Stimulated activated CD8-positive, alpha-beta memory T cell treated with anti-CD3 and anti-CD28 coated beads, Interleukin-15, amount 100 ng/mL, for 48 hours (primary cell): ENCODE measurements at regions not wholly inside any gene's neighbourhood (a gene's known extent, or its start where the extent isn't known, plus 50 kb on each side); places are given as distances from the start of the nearest gene placed in this dataset.
"Not testable (repeated sequence)": the region's sequence is repeated elsewhere in the genome, so short reads cannot be mapped to it uniquely, and the experiment has no call there.

Experiments
- DNase-seq, 2 donors: peaks; one replicate each; pipeline ENCODE4 v3.0.0-alpha.2; 2020; ENCODE audit warnings: low read depth in 2 of 2

- DNase-seq, result no peak
Observed at GRCh38 chr4:189822326-189822725, 118.3 kb upstream of the FRG1 start.

DNA sequence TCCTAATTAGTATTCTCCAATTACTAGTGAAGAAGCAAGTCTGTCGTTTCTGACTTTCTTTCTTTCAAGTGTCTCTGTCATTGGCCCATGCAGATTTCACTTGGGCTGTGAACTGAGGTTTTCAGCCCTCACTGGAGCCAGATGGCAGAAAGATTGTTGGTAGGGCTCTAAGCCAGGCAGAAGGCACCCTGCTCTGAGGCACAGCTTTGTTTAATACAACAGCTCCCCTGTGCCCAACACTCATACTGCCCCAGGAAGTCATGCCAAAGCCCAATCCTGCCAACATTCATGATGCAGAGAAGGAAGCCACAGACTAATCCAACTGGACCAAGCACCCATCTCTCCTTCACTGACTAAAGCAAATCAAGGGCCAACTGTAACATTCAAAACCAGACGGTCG is 117.1 kb upstream of the FRG1 start:
- no peak for DNase-seq

- no peak for DNase-seq
Observed at GRCh38 chr4:189825466-189825865, 115.2 kb upstream of the FRG1 start.

DNA sequence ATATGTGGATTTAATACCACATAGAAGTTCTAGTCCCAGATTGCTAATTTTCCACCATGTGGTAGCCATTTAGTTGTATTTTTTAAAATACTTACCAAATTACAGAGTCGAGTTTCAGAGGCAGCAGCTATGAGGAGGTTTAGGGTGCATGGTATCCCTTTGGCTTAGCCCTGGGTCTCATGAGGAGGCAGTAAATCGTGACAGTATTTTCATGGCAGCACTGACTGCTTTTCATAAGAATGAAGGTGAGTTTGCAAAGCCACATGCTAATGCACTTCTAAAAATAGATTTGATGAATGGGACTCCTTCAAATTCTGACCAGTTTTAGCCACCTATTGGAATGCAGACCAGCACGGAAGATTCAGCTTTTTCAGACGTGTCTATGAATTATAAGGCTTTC is 114.0 kb upstream of the FRG1 start:
- no peak for DNase-seq

DNA sequence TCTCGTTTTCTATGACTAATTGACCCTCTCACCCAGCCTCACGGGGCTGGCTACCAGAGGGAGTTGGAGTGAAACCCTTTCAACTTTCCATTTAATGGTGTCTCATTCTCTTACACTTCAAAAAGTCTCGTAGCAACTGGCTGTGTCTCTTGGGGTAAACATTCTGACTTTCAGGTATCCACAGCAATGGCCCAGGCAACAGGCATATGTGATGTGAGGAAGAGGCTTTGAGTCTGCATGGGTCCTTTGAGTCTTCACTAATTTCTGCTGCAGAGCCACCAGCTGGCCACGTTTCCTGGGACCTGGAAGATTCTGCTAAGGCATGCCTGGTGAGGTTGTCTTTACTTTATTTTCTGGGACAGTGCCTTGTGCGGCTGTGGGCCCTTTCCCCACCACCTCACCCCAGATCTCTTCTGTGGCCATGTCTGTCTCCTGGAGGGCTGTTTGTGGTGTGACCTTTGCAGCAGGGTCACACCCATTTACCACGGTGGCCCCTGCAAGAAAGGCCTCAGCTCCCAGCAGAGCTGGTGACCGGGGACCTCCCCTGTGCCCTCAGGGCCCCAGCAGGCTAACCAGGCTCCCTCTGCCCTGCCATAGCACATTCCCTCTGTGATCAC is 112.5 kb upstream of the FRG1 start:
- no peak for DNase-seq

DNA sequence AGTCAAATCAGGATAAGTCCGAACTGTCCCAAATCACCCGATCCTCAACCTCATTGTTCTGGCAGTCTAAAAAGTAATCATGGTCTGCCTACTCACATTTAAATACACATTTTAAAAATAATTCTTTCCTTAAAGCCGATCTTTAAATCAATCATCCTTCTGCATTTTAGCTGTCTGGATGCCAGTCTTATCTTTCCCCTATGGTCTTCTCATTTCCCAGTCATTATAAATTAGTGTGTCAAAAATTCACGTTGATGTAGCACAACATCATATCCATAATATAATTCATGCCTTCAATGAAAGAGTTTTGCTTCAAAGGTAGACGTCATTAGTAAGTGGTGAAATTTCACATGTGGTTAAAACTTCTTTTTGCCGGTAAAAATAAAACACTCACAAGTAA is 108.1 kb upstream of the FRG1 start:
- no peak for DNase-seq

- no peak for DNase-seq
Observed at GRCh38 chr4:189834616-189835015, 106.1 kb upstream of the FRG1 start.

DNA sequence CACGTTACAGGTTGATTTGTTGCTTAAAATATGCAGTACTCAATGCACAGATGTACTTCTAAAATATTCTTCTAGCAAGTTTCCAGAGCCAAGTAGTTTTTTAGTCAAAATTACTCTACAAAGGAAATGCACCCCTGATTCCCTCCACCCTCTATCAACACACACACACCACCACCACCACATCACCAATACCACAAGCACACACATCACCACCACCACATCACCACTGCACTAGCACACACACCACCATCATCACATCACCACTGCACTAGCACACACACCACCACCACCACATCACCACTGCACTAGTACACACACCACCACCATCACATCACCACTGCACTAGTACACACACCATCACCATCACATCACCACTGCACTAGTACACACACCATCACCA is 105.2 kb upstream of the FRG1 start:
- no peak for DNase-seq

GRCh38 chr4:189837471-189837870 is 103.2 kb upstream of the FRG1 start:
- no peak for DNase-seq

DNA sequence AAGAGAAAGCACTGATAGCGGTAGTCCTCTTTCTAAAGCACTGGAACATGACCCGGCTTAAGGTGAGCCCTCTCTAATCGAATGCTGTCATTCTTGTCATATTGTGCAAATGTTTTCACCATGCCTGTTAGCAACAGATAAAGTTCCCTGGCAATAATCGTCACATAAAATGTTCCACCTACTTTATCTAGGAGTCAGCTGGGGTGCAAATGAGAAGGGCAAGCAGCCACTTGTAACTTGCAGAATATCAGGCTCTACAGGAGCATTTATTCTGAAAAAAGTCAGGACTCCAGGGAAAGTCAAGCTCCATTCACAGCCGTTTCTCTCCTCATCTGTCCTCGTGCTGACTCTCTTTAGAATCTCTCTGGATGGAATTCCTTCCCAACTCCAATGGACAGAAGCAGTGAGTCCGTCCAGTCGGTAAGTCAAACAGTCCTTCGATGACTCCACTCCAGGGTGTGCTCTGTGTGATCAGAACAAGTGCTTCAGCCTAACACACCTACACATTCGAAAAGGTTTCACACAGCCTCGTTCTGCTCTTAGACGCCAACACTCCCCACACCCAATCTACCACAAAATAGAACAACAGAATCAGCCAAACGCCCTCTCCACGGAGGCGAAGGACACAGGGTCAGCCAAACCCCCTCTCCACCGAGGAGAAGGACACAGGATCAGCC is 101.7 kb upstream of the FRG1 start:
- DNase-seq, result no peak

DNA sequence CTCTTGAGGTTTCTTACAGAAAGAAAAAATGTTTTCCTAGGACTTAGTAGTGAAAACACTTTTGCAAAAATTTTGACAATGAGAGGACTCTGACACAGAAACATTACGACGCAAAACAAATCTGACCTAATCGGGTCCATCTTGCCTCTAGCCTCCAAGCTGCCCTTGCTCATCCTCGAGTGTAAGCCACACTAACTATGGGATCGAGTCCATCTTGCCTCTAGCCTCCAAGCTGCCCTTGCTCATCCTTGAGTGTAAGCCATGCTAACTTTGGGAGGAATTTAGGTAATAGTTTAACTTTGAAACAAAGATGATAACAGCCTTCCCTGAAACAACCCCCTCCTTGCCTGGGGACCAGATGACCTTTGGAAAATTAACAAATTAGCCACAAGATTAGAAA is 100.3 kb upstream of the FRG1 start:
- DNase-seq, result no peak

- no peak for DNase-seq
Observed at GRCh38 chr4:189843413-189844009, 97.2 kb upstream of the FRG1 start.

DNA sequence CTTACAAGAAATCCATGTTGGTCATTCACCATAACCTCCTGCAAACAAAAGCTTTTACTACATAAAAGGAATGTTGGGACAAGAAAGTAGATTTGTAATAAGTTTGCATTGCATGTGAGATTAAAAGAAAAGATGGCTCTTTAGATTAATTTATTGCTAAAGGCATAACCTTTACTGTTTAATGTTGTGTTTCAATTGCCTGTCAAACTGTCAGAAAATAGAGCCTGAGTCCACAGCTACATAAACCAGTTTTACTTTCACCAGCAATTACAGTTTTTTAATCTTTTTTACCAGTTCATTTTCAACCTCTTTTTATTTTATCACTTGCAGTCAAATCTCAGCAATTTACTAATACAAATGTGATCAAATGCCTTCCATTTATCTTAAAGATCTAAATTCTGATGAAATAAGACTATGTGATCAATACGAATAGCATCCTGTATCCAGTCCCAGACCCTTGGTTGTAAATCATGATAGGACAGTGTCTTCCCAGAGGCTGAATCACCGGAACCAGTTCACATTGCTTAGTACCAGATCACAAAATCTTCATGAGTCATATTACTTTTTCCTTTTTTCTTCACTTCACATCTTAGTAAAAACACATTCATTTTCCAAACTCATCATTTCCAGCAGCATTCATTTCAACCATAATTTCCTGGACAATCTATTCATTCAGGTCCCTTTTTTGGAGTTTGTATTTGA is 95.4 kb upstream of the FRG1 start:
- DNase-seq, result no peak

- DNase-seq, result not testable (repeated sequence)
Observed at GRCh38 chr4:189846094-189846493, 94.6 kb upstream of the FRG1 start.

GRCh38 chr4:189846608-189847007 is 94.1 kb upstream of the FRG1 start:
- DNase-seq, result not testable (repeated sequence)

DNA sequence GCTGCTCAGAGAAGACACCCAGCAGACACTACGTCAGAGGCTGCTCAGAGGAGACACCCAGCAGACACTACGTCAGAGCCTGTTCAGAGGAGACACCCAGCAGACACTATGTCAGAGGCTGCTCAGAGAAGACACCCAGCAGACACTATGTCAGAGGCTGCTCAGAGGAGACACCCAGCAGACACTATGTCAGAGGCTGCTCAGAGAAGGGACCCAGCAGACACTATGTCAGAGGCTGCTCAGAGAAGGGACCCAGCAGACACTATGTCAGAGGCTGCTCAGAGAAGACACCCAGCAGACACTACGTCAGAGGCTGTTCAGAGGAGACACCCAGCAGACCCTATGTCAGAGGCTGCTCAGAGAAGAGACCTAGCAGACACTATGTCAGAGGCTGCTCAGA is 92.0 kb upstream of the FRG1 start:
- not testable (repeated sequence) for DNase-seq

- DNase-seq, result no peak
Observed at GRCh38 chr4:189850239-189850856, 90.3 kb upstream of the FRG1 start.

GRCh38 chr4:189858435-189858834 is 82.2 kb upstream of the FRG1 start:
- DNase-seq, result no peak

GRCh38 chr4:189861101-189861500 is 79.6 kb upstream of the FRG1 start:
- no peak for DNase-seq

GRCh38 chr4:189869236-189869635 is 71.4 kb upstream of the FRG1 start:
- DNase-seq, result no peak

DNA sequence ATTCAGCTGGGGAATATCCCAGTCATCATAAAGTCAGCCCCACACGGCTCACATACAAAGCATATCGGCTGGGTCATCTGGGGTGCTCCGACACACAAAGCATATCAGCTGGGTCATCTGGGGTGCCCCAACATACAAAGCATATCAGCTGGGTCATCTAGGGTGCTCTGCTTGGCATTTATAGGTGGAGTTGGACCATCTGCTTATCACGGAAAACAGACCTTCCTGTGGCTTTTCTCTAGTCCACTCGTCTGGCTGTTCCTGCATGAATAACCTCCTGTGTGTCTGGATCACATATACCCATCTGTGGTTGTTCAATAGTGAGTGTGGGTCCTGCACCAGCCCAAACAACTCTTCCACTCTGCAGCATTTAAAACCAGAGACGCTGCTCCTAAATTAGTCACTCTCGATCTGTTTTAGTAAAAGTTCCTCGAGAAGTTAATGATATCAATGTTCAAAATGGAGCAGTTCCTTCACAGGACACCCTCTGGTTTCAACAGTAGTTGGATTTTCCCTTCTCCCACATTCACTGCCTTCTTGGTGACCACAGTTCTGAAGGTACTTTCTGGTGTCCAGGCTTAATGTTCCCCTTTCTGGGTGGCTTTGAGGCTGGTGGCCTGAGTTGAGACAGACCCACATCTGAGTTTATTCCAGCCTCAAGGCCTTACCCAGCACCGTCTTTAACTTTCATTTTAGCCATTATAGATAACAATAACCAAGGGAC is 70.0 kb upstream of the FRG1 start:
- DNase-seq, result no peak

- DNase-seq, result no peak
Observed at GRCh38 chr4:189874591-189874990, 66.1 kb upstream of the FRG1 start.
